GM12865 (cell line): ENCODE measurements at regions not wholly inside any gene's neighbourhood (a gene's known extent, or its start where the extent isn't known, plus 50 kb on each side); places are given as distances from the start of the nearest gene placed in this dataset.

Source experiments
- DNase-seq: peaks from one replicate; pipeline ENCODE4 v3.0.0; 2010; ENCODE audit warnings: low read depth
- H3K4me3 ChIP-seq: 2 replicates; pipeline ENCODE4 v1.5.1; 2011; ENCODE audit warnings: mild to moderate bottlenecking, low read depth, low read length, control low read depth
- TF ChIP-seq, protein P1 (sequence below): IDR thresholded peaks from 2 replicates; pipeline ENCODE4 v1.5.1; 2011; ENCODE audit warnings: low read length, control low read depth, low read depth, inconsistent platforms; ENCODE audit not compliant: insufficient read depth; ENCODE audit errors: missing control alignments

DNA sequence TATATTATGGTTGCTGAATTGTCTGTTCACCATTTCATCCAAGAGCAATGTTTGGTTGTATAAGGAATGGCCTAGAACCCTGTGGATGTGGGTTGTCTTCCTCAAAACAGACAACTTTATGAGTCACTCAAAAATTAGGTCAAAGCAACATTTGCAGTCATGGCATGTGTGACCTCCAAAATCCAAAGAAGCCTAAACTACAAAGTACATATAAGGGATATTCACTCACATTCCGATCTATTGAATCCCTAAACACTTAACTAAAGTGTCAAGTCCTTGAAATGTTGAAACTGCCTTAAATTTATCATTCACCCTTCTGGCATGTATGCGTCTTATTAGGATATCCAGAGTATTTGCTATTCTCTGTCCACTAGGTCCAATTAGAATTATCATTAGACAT lies 491.5 kb downstream of the NUF2 start:
- DNase-seq: no peak
- TF ChIP-seq, protein P1, sequence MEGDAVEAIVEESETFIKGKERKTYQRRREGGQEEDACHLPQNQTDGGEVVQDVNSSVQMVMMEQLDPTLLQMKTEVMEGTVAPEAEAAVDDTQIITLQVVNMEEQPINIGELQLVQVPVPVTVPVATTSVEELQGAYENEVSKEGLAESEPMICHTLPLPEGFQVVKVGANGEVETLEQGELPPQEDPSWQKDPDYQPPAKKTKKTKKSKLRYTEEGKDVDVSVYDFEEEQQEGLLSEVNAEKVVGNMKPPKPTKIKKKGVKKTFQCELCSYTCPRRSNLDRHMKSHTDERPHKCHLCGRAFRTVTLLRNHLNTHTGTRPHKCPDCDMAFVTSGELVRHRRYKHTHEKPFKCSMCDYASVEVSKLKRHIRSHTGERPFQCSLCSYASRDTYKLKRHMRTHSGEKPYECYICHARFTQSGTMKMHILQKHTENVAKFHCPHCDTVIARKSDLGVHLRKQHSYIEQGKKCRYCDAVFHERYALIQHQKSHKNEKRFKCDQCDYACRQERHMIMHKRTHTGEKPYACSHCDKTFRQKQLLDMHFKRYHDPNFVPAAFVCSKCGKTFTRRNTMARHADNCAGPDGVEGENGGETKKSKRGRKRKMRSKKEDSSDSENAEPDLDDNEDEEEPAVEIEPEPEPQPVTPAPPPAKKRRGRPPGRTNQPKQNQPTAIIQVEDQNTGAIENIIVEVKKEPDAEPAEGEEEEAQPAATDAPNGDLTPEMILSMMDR: no peak
- H3K4me3 ChIP-seq: no peak overlapping the region

DNA sequence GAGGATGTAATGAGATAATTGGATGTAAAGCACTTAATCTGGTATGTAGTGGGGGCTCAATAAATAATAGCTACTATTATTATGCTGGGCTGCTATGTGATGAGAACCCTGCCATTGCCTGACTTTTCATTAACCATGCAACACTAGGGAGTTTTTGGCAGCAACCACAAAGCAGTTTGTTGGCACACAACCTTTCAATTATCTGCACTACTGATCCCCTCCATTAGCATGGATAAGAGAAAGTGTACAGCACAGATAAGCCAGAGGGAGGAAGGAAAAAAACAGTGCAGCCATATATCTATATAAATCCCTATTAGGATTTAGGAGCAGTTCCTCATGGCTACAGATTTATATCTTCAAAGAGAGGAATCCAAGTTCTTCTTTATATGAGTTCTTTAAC lies 498.5 kb downstream of the NUF2 start:
- TF ChIP-seq, protein P1: no peak
- no peak for DNase-seq
- no peak overlapping the region for H3K4me3 ChIP-seq

GRCh38 chr1:163820766-163821165 lies 499.0 kb downstream of the NUF2 start:
- DNase-seq: no peak
- no peak overlapping the region for H3K4me3 ChIP-seq
- TF ChIP-seq, protein P1: no peak

DNA sequence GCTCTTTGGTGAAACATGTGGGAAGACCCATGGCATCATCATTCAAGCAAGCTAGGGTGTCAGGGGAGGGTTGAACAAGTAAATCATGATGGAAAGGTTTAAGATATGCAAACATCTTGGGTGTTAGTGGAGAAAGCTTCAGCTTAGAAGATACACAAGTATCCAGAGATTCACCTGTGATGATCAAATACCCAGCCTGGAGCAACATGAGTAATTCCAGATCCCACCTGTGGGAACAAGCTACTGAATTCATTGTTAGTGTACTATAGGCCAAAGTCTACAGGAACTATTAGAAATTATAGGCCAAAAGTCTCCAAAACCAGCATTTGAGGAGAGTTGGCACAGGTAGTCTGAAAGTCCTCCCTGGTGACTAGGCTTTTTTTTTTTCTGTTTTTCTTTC lies 499.9 kb downstream of the NUF2 start:
- TF ChIP-seq, protein P1: no peak
- no peak overlapping the region for H3K4me3 ChIP-seq
- DNase-seq: no peak

DNA sequence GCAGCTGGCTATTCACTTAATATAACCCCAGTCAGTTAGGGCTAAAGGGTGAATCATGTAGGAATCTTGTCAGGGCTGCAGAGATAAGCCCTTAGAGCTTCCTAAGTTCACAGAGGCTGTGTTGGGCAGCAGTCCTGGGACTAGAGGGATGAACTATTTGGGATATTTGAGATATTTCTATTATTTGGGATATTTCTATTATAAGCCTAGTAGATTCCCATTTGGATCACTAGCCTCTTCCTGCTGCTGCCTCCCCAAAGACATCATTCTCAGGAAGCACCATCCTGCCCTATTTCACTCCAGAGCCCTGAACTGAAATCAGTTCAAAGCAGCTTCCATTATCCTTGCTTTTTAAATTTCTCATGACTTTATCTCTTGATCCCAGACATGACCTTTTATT lies 501.3 kb downstream of the NUF2 start:
- DNase-seq: no peak
- no peak overlapping the region for H3K4me3 ChIP-seq
- TF ChIP-seq, protein P1: no peak

GRCh38 chr1:163824006-163824405 lies 502.3 kb downstream of the NUF2 start:
- no peak overlapping the region for H3K4me3 ChIP-seq
- DNase-seq: no peak
- TF ChIP-seq, protein P1: no peak

DNA sequence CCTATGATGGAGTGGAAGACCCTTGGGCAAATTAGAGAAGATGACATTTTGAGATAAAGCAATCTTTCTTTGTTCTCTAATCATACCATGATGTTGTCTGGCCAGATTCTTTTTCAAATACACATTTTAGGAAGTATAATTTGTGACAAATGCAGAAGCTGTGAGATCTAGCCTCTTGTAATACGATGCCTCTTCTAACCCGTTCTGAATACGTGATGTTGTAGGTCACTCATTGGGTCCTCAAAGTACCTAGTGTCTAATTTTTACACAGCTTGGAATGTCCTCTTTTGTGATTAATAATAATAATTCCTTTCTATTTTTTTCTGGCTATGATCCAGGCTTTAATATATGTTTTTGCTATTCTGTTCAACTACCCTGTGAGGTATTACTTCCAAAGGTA lies 502.7 kb downstream of the NUF2 start:
- no peak for DNase-seq
- TF ChIP-seq, protein P1: no peak
- H3K4me3 ChIP-seq: no peak overlapping the region
